GM12874 (cell line): ENCODE measurements at regions not wholly inside any gene's neighbourhood (a gene's known extent, or its start where the extent isn't known, plus 50 kb on each side); places are given as distances from the start of the nearest gene placed in this dataset.

Experiments used
- CTCF ChIP-seq: IDR thresholded peaks from 2 replicates; pipeline ENCODE4 v1.5.1; 2011; ENCODE audit warnings: low read depth, mild to moderate bottlenecking, control low read depth, low read length, moderate library complexity; ENCODE audit not compliant: insufficient read depth

GRCh38 chr9:81182431-81182830, 506.9 kb downstream of the TLE1 start:
- TF ChIP-seq CTCF, result no peak

GRCh38 chr9:81174023-81174422, 515.3 kb downstream of the TLE1 start:
- TF ChIP-seq CTCF, result no peak

GRCh38 chr9:81171689-81172088, 517.7 kb downstream of the TLE1 start:
- TF ChIP-seq CTCF, result no peak

GRCh38 chr9:81162361-81162760, 527.0 kb downstream of the TLE1 start:
- TF ChIP-seq CTCF, result no peak

- no peak for TF ChIP-seq CTCF
Observed at GRCh38 chr9:81156381-81156780, 533.0 kb downstream of the TLE1 start.

GRCh38 chr9:81150016-81150625, 539.2 kb downstream of the TLE1 start:
- no peak for TF ChIP-seq CTCF

- TF ChIP-seq CTCF, result no peak
Observed at GRCh38 chr9:81146684-81147337, 542.5 kb downstream of the TLE1 start.
